GM18951 (cell line): ENCODE measurements at regions not wholly inside any gene's neighbourhood (a gene's known extent, or its start where the extent isn't known, plus 50 kb on each side); places are given as distances from the start of the nearest gene placed in this dataset.

Source experiments
- POLR2A ChIP-seq: IDR thresholded peaks from 4 replicates; pipeline ENCODE4 v1.6.1; 2011; ENCODE audit warnings: mild to moderate bottlenecking; ENCODE audit not compliant: insufficient read length, insufficient read depth; ENCODE audit errors: extremely low read depth
- in situ Hi-C: fragments of 300-500 bp; cut with MboI; formaldehyde crosslinking; loops from one replicate; pipeline ENCODE4 v1.12.0; 2022; ENCODE audit warnings: low sequenced_read_pairs, mixed read lengths, inconsistent platforms; ENCODE audit not compliant: unreplicated experiment

DNA sequence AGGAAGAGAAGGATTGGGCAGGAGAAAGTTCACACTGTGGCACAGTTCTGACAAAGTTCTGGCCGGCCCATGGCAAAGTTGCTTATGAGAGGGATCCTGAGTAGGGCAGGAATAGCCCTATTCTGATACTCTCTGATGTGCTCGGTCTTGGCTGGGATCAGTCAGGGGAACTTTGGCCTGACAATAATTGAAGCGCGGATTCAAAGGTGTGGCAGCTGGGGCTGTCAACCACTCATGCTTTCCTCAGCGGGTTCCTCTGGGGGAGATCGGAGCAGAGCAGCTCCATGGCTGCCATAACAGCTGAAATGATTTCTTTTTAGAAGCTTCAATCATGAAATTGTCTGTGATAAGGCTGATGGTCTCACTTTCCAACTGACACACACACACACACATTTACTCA, 714.1 kb downstream of the DHX35 start:
- in situ Hi-C loops: no loop called here
- no peak for TF ChIP-seq POLR2A

DNA sequence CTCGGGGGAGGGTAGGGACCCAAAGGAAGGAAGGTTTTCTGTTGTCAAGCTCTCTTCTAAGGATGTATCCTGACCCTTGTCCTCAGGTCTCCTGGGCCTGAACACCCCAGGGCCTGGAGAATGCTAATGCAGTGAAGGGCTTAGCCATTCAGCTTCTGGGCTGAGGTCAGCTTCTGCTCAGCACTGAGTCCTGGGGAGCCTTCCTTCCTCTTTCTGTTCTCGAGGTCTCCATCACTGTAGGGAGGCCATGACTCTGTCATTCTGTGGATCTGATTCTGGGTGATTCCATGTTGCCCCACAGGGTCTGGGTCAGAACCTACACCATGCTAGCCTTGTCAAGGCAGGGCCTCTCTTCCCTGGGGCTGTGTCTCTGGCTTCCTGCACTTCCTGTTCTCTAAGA, 712.7 kb downstream of the DHX35 start:
- TF ChIP-seq POLR2A: no peak
- in situ Hi-C loops: no loop called here

DNA sequence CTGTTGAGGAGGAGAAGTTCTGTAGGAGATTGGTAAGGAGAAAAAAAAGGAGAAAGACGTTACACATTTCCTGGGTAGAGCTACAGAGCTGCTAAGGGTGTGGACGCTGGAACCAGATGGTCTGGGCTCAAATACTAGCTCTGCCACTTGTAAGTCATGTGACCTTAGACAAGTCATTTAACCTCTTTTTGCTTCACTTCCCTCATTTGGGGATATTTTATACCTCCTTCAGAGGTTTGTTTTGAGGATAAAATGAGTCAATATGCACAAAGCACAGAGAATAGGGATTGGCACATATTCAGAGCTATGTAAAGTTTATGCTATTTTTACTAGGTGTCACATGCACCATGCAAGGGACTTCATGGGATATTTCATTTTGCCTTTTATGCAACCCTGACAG, 708.8 kb downstream of the DHX35 start:
- TF ChIP-seq POLR2A: no peak
- in situ Hi-C loops: no loop called here

DNA sequence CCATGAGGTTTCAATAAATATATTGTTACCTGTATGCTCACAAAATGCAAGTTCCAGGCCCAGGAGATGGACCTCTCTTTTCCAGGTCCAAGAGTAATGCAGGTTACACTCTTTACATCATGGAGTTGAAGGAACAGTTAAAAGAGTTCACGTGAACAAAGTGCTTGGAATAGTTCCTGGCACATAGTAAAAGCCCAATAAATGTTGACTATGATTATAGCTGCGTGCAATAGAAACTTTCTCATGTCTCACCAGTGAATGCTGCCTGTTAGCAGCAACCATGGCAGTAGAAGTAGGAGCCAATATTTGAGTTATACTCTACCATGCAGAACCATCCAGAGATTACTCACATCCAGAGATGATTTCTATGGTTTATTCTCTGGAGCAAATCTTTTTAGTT, 707.5 kb downstream of the DHX35 start:
- TF ChIP-seq POLR2A: no peak
- in situ Hi-C loops: no loop called here

DNA sequence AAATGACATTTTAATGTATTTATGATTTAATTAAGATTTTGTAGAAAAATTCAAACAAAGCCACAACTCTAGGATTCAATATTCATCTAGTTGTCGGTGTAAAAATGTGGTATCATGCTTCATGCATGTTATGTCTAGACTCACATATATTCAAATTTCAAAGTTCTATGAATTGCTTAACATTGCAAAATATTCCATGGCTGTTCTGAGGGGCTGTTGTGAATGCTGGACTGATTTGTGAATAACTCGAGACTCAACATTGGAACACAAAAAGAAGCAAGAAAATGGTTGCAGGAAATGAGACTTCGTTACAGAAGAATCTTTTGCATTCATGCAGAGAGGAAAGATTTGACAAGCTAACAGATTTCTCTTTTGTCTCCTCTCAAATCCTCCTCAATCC, 705.9 kb downstream of the DHX35 start:
- in situ Hi-C loops: no loop called here

DNA sequence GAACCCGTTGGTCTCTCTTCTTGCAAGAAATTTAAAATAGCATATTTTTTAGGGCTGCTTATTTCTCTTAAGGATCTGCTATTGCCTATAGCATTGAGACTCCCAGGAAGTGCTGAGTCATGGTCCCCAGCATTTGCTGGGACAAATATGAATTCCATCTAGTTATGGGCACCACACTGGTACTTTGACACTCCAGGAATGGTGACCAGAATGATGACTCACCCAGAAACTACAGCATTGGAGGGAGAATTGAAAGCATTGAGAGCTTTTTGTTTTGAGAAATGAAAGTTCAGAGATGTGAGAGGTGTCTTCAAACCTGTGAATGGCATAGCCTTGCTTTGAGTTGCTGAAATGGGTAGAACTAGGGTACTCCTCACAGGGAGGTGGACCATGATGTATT, 699.7 kb downstream of the DHX35 start:
- in situ Hi-C loops: no loop called here
- TF ChIP-seq POLR2A: no peak

More for the DNA sequence above, 705.9 kb downstream of the DHX35 start:
- no peak for TF ChIP-seq POLR2A

DNA sequence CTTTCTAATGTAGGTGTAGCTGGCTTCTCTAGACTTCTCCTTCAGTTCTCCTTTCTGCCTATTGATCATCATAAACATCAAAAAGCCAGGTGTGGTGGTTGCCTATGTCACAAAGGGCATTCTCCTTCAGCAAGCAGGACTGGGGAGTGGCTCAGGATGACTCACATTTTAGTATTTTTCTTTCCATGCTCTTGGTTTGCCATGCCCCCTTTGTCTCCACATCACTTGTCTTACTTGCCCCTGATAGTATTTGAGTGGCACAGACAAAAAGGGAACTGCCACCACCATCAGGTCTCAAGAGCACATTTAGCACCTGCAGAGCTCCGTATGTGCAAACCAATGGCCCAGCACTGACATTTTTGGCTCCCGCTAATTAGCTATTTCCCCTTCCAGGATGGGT, 698.8 kb downstream of the DHX35 start:
- no peak for TF ChIP-seq POLR2A
- in situ Hi-C loops: no loop called here

DNA sequence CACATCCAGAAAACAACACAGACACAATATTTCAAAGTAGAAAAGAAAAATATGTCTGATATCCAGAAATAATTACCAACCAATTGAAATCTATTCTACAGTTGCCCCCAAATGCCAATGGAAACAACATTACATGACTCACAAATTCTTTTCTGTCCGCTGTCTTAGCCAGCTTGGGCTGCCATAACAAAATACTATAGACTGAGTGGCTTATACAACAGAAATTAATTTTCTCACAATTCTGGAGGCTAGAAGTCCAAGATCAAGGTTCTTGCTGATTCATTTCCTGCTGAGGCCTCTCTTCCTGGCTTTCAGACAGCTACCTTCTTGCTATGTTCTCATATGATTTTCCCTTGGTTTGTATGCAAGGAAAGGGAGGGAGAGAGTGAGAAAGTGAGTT, 698.1 kb downstream of the DHX35 start:
- TF ChIP-seq POLR2A: no peak
- in situ Hi-C loops: no loop called here

DNA sequence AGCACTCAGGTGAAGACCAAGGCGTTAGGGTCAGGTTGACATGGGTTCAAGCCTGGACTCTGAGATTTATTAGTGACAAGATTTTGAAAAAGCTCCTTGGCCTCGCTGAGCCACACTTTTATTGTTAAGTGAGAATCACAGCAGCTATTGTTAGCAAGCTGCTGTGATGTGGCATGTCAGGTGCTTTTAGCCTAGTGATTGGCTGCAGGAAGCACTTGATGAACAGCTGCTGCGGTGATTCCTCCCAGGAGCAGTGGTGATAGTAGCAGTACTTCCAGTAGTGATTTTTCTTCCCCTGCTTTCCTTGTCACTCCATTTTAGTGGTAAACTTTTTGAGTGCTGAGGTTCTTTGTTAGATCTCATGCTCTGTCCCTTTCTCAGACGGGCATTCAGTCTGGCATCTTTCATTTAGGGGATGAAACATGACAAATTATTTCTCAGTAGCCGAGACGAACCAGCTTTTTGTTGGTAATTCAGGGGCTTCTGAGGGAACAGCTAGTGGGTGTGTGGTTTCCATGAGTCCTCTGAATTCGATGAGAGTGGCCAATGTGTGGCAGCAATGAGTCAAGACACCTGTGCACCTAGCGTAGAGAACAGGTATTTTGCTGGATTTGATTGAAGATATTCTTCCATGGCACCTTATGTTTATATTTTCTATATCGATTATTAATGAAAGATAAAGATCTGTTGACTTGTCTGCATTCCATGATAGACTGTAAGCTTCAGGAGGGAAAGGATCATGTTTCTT, 696.7 kb downstream of the DHX35 start:
- TF ChIP-seq POLR2A: no peak
- in situ Hi-C loops: no loop called here

DNA sequence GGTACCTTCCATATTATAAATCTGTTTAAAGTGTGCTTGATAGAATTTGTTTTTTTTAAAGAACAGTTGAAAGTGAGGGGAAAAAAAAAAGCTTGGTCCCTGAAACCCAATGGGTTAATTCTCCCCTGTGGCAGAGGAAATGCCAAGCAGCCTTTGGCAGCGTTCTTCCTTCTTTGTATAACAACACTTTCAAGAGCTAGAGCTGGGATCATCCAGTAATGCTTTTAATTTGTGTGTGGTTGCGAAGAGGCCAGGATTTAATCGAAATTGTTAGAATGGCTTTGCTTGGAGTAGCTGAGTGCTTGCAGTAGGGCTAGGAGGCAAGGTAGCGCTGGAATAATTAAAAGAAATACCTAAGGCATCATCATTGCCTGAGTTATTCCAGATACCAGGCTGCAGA, 692.0 kb downstream of the DHX35 start:
- TF ChIP-seq POLR2A: no peak
- in situ Hi-C loops: no loop called here

DNA sequence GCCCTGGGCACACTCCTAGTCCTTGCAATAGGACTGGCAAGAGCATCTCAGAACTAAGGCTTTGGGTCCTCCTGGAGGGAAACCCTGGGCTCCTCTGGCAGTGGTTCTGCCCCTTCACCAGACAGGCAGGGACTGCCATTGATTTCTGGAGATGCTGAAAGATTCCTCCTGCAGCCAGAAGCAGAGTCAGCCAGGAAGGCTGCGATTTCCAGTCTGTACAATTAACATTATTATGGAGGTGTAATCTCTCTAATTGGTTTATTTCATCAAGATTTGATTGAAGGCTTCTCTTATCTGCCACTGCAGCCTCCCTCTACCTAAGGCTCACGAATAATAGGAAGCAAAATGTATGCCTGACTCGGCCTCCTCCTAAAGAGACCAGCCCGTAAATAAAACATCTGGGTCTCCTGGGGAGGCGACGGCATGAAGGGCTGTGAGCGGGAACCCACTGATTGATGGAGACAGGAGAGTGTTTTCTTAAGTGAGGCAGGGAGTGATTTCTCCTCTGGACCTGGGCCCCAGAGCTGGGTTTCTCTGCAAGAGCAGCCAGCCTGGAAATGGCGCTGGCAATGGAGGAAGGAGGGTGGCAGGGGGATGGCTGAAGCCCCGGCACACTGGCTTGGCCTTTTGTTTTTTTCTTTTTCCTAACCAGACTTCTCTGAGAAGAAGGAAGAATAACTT, 689.6 kb downstream of the DHX35 start:
- in situ Hi-C loops: no loop called here
- TF ChIP-seq POLR2A: no peak

DNA sequence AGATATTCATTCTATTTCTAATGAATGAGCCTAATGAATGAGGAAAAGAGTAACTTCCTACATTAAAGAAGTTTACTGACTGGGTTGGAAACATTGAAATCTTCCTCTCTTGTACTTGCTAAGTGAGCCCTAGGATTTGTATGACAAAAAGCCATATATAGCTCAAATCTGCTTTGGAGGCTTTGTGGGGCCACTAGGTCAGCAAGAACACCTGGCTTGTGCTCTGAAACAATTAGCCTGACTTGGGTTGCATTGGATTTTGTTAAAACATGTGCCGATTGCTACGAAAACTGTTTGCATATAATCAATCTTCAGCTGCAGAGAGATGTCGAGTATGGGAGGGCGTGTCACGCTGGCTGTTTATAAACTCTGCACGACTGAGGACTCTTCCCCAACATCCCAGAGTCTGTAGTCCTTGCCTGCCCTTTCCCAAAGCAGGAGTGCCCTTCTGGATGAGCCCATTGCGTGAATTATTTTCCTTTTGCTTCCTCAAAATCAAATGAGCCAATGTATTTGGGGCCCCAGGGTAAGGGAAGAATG, 684.8 kb downstream of the DHX35 start:
- no peak for TF ChIP-seq POLR2A

DNA sequence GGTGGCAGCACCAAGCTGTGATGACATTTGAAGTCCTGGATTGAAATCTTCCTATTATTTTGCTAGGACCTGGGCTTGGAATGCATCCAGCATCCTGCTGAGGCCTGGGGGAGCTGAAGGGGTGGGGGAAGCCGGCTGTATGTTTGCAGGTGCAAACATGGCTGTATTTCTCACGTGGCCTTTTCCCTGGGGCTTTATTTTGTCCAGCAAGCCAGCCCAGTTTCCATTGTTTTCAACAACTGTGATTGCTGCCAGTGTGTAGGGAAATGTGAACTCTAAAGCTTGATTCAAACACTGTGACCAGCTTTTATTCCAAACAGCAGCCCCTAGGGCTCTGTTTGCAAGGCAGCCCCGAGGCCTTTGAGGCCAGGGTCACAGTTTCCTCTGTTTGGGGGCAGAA, 683.0 kb downstream of the DHX35 start:
- no peak for TF ChIP-seq POLR2A
- in situ Hi-C loops: no loop called here

More for the DNA sequence above, 684.8 kb downstream of the DHX35 start:
- in situ Hi-C loops: no loop called here

DNA sequence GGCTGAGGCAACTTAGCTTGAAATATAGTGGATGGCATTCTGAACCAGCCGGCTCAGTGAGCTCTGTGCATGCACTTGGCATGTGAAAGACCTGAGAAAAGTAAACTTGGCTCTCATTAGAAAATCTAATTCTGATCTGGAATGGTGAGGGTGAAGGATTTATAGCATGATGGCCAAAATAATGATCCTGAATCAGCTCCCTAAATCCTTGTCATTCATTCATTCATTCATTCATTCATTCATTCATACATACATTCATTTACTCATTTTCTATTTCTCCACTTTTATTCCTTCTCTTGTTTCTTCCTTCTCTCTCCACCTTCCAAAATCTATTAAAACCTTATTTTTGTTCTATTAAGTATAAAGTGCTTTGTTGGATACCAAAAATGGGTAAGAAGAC, 681.1 kb downstream of the DHX35 start:
- in situ Hi-C loops: no loop called here
- TF ChIP-seq POLR2A: no peak
